Activated T-cell treated with anti-CD3 and anti-CD28 coated beads for 48 hours (primary cell): ENCODE measurements at regions not wholly inside any gene's neighbourhood (a gene's known extent, or its start where the extent isn't known, plus 50 kb on each side); places are given as distances from the start of the nearest gene placed in this dataset.

ENCODE experiments used
- DNase-seq: peaks from one replicate; pipeline ENCODE4 v3.0.0-alpha.2; 2020; ENCODE audit warnings: low read depth

GRCh38 chr7:136173874-136174273 is 196.7 kb upstream of the MTPN start:
- DNase-seq: no peak

- DNase-seq: no peak
Measured at GRCh38 chr7:136171233-136171632, 194.1 kb upstream of the MTPN start.

- DNase-seq: no peak
Measured at GRCh38 chr7:136168821-136169220, 191.7 kb upstream of the MTPN start.

GRCh38 chr7:136167991-136168390 is 190.8 kb upstream of the MTPN start:
- no peak for DNase-seq

GRCh38 chr7:136166521-136166920 is 189.4 kb upstream of the MTPN start:
- no peak for DNase-seq

- DNase-seq: no peak
Measured at GRCh38 chr7:136163340-136163801, 186.2 kb upstream of the MTPN start.

- no peak for DNase-seq
Measured at GRCh38 chr7:136150311-136150710, 173.2 kb upstream of the MTPN start.

- DNase-seq: no peak
Measured at GRCh38 chr7:136148920-136149319, 171.8 kb upstream of the MTPN start.

- no peak for DNase-seq
Measured at GRCh38 chr7:136146925-136147324, 169.8 kb upstream of the MTPN start.

- DNase-seq: no peak
Measured at GRCh38 chr7:136144182-136144581, 167.0 kb upstream of the MTPN start.

GRCh38 chr7:136143271-136143670 is 166.1 kb upstream of the MTPN start:
- no peak for DNase-seq

- no peak for DNase-seq
Measured at GRCh38 chr7:136142583-136142982, 165.4 kb upstream of the MTPN start.

- no peak for DNase-seq
Measured at GRCh38 chr7:136140469-136140868, 163.3 kb upstream of the MTPN start.

- DNase-seq: no peak
Measured at GRCh38 chr7:136139417-136139816, 162.3 kb upstream of the MTPN start.

GRCh38 chr7:136138991-136139390 is 161.8 kb upstream of the MTPN start:
- no peak for DNase-seq

- no peak for DNase-seq
Measured at GRCh38 chr7:136136906-136137454, 159.8 kb upstream of the MTPN start.

- DNase-seq: no peak
Measured at GRCh38 chr7:136134503-136134902, 157.3 kb upstream of the MTPN start.

- DNase-seq: no peak
Measured at GRCh38 chr7:136133551-136133950, 156.4 kb upstream of the MTPN start.

- DNase-seq: no peak
Measured at GRCh38 chr7:136131304-136131630, 154.1 kb upstream of the MTPN start.

GRCh38 chr7:136130511-136131303 is 153.5 kb upstream of the MTPN start:
- no peak for DNase-seq

GRCh38 chr7:136128050-136128449 is 150.9 kb upstream of the MTPN start:
- no peak for DNase-seq

GRCh38 chr7:136123352-136123751 is 146.2 kb upstream of the MTPN start:
- no peak for DNase-seq

GRCh38 chr7:136122026-136122425 is 144.9 kb upstream of the MTPN start:
- no peak for DNase-seq

GRCh38 chr7:136117539-136117938 is 140.4 kb upstream of the MTPN start:
- no peak for DNase-seq
